Fibroblast of skin of right biceps (primary cell): ENCODE measurements at regions not wholly inside any gene's neighbourhood (a gene's known extent, or its start where the extent isn't known, plus 50 kb on each side); places are given as distances from the start of the nearest gene placed in this dataset.
A peak's percentile ranks its signal among the peaks of the same experiment; 100 is the strongest.

Experiments used
- DNase-seq: peaks from one replicate; pipeline ENCODE4 v3.0.0-alpha.2; 2013

DNA sequence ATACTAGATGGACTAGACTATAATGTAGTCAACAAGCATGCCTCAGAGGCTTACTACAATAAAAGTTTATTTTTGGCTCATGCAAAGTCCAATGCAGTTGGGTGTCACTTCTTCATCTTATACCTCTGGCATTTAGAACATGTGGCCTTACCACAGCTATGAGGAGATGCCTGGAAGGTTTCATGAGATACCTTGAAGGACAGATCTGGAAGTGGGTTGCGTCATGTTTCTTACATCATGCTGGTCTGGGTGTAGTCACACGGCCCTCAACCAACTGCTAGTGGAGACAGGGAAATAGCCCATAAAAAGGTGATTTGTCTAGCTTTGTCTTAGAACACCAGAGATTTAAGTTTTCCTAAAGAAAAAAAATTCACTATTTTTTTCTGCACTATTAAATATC, 91.7 kb upstream of the MMADHC start:
- peak; percentile 75 for DNase-seq

DNA sequence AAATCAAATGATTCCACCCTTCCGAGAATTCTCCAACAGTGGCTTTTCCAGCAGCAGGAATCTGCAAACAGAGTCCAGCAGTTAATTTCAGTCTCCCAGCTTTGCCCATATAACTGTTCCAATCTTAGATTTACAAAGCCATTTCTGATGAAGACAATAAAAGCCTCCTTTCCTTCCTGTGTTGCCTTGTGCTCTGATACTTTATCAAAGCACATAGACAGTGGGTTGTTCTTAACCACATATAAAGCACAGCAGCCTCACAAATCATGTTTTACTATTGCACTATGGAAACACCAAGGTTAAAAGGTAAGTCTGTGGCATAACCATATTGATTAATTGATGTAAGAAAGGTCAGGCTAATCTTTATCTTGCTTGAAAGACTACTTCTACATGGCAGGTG, 89.8 kb upstream of the MMADHC start:
- DNase-seq: no peak

DNA sequence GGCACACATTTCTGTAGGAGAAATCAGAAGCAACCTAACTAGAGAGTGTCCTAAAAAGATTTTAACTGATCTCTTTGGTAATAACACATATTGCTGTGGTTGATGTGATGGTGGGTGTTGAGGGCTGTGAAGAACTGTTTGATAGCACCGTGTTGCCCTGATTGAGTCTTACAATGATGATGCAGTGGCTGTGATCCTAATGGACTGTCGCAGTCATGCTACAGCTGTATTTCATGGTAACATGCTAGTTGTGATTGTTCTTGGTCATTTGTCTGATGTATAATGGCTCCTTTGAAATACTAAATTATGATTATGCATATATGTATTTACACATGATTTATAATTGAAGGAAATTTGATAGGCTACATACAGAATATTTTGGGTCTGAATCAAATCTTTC, 82.5 kb upstream of the MMADHC start:
- DNase-seq: no peak

DNA sequence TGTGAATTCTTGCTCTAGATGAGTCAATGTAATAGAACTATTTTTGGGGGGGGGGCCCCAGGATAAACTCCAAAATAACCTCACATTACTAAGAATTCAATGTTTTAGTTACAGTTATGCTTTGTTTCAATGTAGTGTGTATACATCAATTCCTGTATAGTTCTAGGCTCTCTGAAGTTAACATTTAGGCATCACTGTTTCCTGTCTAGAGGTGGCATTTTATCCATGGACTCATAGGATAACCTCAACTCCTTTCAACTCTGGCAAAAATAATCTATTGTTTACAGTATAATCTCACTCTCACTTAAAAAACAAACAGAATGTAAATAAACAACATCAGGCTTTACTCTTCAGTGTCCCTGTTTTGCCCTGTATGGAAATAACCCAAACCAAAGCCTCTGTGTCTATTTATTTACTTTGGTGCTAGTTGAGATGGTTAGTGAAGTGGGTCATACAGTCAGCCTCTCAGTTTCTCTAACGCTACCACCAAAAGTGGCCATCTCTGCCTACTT, 79.3 kb upstream of the MMADHC start:
- DNase-seq: no peak

DNA sequence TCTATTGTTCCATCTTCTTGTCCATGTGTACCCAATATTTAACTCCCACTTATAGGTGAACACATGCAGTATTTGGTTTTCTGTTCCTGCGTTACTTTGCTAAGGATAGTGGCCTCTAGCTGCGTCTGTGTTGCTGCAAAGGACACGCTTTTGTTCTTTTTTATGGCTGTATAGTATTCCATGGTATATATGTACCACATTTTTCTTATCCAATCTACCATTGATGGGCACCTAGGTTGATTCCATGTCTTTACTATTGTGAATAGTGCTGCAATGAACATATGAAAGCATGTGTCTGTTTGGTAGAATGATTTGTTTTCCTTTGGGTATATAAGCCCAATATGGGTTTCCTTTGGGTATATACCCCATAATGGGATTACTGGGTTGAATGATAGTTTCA, 77.3 kb upstream of the MMADHC start:
- DNase-seq: no peak

DNA sequence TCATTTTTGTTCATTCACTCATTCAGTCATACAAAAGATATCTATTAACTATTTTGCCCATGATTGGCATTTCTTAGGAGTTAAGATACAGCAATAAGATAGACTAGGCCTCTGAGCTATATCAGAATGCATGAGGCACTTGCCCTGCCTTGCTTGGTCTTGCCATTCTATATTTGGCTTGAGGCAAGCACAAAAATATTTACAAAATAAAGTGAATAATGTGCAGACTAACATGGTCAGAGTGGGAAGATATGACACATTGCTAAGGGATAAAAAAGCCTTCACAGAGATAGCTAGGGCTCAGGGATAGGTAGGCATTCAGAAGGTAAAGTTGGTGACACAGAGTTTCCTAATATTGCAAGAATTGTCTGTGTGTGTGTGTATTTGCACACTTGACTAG, 75.0 kb upstream of the MMADHC start:
- no peak for DNase-seq

DNA sequence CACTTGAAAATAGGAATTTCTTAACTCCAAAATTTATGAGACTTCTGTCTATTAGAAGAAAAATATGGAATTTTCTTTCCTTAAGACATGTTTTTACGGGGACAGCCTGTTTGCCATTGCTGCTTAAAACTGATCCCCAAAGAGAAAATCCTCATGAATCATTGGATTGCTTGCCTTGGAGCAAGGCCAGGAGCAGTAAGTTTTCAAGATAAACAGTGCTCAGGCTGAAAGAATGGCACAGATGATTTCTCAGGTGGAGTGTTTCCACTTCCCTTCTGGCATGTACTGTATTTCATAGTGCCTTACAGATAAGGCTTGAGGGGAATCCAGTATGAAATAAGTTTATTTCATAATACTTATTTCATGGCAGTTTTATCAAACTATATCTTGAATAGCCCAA, 74.3 kb upstream of the MMADHC start:
- peak; percentile 76 for DNase-seq

DNA sequence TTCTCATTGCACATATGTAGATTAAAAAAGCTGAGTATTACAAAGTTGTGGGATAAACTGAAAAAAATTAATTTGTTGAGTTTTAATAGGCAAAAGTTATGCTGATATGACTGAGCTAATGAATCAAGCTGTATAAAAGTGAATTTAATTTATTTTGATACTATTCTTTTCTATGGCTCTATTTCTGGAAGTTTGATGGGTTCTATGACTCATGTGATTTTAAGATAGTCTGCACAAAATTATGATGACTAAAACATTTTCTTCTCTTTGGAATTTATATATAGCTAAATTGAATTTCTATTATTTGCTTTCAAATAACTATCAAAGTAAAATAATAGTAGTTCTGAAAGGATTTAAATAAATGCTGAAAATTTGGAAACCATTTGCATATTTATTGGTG, 71.0 kb upstream of the MMADHC start:
- peak; percentile 17 for DNase-seq

DNA sequence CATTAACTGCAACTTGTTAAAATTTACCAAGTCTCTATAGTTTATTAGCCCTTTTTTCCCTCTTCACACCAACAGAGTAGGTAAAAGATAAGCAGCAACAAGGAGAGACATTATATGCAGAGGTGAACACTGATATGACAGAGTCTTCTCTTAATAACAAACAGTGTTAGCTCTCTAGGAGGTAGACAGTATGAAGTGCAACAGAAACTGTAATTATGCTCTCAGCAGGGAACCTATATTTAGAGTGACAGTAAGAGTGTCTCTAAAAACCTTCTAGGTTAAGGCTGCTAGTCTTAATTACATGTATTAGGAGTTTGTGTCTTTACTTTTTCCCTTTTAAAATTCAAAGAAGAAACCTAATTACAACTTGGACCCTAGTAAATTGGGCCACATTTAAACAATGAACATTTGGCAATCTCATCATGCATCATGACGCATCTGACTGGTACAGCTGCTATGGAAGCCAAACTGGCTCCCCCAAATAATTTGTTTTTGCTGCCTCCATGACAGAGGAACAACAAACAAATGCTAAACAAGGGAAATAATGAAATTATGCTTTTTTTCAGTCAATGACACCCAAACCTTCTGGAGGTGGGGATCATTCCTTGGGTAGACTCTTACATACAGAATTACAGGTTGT, 69.9 kb upstream of the MMADHC start:
- no peak for DNase-seq

DNA sequence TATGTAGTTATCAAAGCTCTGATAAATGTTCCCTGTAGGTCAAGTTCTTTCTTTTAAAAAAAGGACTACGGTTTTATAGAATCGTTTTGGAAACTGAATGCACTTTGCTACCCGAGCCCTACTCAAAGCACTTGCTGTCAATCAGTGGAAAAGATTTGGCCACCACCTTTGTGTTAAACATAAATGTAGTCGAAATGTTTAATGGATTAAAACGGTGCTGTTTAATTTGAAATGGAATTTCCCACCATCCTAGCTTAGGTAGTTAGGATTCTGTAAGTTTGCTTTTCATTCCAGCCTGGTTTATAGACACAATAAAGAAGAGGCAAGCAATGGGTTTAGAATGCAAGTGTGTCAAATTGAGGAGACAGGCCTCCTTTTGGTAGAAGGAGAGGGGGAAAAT, 69.4 kb upstream of the MMADHC start:
- no peak for DNase-seq

DNA sequence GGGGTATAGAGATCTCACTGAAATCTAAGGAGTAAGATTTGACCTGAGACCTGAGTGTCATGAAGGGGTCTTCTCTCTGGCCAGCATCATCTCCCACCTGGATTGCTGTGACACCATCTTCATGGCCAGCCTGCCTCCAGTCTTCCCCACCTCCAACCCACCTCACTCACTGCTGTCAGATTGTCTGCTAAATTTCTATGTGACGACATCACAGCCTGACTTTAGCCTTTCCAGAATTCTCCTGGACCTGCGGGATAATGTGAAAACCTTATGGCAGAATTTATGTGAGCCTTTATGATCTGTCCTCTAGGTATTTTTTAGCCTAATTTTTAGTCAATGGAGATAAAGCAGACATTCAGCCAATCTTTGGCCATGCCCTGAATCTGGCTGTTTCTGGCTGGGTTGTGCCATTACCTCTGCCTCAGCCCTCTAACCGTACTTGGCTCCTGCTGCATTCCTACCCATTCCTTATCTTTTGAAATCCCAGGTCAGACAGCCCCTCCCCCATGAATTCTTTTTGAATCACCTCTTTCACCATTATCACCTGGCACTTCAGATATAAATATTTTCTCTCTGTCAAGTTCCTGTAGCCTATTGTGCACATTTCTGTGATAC, 66.4 kb upstream of the MMADHC start:
- DNase-seq: peak; percentile 26

DNA sequence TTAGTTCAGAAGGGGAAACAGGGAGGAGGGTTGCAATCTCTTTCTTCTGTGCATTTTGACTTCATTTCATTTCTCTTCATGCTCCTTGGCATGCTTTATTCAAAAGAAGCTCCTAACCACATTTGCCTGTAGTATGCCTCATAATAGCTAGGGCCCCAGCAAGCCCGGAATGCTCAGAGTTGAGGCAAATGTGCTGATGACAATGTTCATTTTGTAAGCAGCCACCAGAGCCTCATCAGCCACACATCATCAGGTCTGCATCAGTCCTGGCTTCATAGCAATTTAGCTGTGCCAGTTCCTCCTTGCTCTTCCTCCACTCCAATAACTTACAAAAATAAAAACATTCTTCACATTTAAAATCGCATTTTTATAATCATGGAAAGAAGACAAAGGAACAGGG, 65.4 kb upstream of the MMADHC start:
- peak; percentile 24 for DNase-seq

DNA sequence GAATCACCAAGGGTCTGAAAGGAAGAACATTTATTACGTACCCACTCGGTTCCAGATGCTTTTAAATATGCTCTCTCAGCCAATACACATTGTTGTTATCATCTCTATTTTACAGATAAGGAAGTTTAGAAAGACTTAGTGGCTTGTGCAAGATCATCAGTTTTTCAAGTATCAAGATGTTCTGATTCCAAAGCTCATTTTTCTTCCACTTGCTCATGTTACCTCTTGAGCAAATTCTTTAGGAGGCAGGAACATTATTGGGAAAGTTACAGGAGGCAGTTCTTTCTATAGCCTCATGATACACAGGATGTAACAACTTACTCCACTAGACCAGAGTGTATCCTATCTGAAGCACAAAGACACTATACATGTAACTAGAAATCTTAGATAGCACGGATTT, 65.0 kb upstream of the MMADHC start:
- DNase-seq: no peak

DNA sequence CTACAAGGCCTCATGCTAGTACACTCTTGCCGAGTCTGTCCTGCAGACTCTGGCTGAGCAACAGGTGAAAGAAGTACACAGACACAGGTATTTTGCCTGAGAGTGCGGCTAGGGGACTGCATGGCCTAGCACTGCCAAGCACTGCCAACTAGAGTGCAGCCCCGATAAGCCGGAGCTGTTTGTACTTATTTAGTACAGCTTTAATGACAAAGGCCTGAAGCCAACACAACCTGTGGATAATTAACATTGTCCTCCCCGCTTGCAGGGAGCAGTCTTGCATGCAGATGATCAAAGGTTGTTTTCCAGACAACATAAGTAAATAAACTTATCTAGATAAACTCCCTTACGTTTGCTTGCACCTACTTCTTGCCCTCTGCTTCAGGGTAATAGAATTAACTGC, 63.7 kb upstream of the MMADHC start:
- no peak for DNase-seq

DNA sequence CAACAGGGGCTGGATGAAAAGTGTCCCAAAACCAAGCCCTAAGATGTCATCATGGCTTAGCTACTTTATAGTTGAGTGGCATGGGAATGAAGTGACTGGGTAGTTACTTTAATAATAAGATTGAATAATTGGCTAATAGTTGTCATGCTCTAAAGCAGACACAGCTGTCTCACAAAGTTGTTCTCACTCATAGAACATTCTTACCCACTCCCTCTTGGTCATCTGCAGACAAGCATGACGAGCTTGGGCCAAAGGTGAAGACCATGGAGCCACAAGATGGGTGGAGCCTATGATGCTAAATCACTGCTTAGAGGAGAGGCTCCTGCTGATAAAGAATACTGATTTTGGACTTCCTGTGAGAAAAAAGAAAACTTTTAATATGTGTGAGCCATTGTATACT, 62.4 kb upstream of the MMADHC start:
- DNase-seq: no peak

DNA sequence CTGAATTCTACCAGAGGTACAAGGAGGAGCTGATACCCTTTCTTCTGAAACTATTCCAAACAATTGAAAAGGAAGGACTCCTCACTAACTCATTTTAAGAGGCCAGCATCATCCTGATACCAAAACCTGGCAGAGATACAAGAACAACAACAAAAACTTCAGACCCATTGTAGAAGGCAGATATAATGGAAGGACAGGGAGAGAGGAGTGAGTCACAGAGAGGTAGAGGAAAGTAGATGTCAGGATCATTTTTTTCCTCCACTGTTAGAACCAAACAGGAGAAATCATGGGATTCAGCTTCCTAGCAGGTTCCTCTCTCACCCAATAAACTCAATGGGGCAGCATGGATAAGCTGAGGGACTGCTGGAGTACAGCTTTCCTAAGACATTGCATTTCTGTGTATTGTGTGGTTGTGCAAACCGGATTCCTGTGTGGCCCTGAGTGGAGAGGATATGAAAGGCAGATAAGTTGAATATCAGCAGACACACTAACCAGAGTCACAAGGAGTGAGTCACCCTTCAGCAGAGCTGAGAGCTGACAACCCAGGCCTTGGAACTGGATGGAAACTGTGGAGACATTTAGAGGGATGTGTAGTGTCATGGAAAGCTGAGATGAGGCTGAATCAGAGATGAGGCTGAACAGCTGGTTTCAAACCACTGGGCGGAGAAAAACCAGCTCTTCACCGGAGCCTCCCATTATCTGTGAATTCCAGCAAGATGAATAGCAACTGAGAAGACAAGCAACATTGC, 60.9 kb upstream of the MMADHC start:
- DNase-seq: peak; percentile 99

DNA sequence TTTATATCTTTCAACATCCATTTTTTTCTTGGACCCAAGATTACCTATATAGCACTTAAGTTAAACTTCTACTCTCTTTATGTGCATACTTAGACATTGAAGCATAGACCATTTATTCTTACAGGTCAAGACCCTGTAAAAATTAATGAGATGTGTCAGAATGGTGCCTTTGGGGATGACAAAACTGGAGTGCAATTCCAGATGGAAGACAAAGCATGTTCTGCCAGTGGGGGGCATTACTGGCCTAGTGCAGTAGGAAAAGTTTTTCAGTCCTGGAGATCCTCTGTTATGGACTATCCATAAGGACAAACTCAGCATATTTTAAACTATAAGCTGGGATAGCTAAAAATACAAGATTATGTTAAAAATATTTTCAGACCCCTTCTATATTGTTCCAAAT, 57.8 kb upstream of the MMADHC start:
- peak; percentile 51 for DNase-seq
